Adipose tissue (tissue), 3 donors: ENCODE measurements at regions not wholly inside any gene's neighbourhood (a gene's known extent, or its start where the extent isn't known, plus 50 kb on each side); places are given as distances from the start of the nearest gene placed in this dataset.
"Not testable (repeated sequence)": the region's sequence is repeated elsewhere in the genome, so short reads cannot be mapped to it uniquely, and the experiment has no call there.

Source experiments
- H3K27ac ChIP-seq: one replicate; pipeline ENCODE4 v1.5.1; 2013; ENCODE audit warnings: low read depth, low read length
- WGBS, 3 donors: extraction: QIAGEN DNeasy Blood & Tissue Kit; methylation state at CpG; one replicate each; pipeline ENCODE4 v1.1.7; 2013; 5-methylcytosine and 5-hydroxymethylcytosine counted together
- donor health status: healthy with polysubstance abuse.
- donor health status: Bipolar disorder and iron deficiency.
- donor health status: healthy.

- H3K27ac ChIP-seq = no peak overlapping the region
- 61 to 83% (median 80%) methylated on average over 3 of the region's 3 CpGs for WGBS, 3 donors
Observed at GRCh38 chr21:17071093-17071492, 441.8 kb upstream of the CXADR start.

- 46 to 81% (median 70%) methylated on average over 4 of the region's 4 CpGs for WGBS, 3 donors
- H3K27ac ChIP-seq = no peak overlapping the region
Observed at GRCh38 chr21:17081193-17081592, 431.6 kb upstream of the CXADR start.

- no peak overlapping the region for H3K27ac ChIP-seq
- 67 to 87% (median 77%) methylated on average over 4 of the region's 4 CpGs for WGBS, 3 donors
Observed at GRCh38 chr21:17082843-17083483, 429.9 kb upstream of the CXADR start.

GRCh38 chr21:17085707-17086106 lies 427.1 kb upstream of the CXADR start:
- H3K27ac ChIP-seq = no peak overlapping the region
- WGBS, 3 donors = 24 to 32% (median 25%) methylated on average over 1 of the region's 1 CpG

GRCh38 chr21:17088500-17088899 lies 424.3 kb upstream of the CXADR start:
- no peak overlapping the region for H3K27ac ChIP-seq
- 80 to 86% (median 83%) methylated on average over 4 of the region's 4 CpGs for WGBS, 3 donors

GRCh38 chr21:17089091-17089491 lies 423.8 kb upstream of the CXADR start:
- WGBS, 3 donors = 31 to 44% (median 42%) methylated on average over 1 of the region's 1 CpG
- no peak overlapping the region for H3K27ac ChIP-seq

GRCh38 chr21:17101696-17102095 lies 411.1 kb upstream of the CXADR start:
- H3K27ac ChIP-seq = no peak overlapping the region

GRCh38 chr21:17105932-17106331 lies 406.9 kb upstream of the CXADR start:
- no peak overlapping the region for H3K27ac ChIP-seq

- WGBS, 3 donors = 63 to 81% (median 68%) methylated on average over 3 of the region's 3 CpGs
- no peak overlapping the region for H3K27ac ChIP-seq
Observed at GRCh38 chr21:17114045-17114444, 398.8 kb upstream of the CXADR start.

- no peak overlapping the region for H3K27ac ChIP-seq
- WGBS, 3 donors = 69 to 75% (median 74%) methylated on average over 6 of the region's 6 CpGs
Observed at GRCh38 chr21:17118638-17119384, 394.0 kb upstream of the CXADR start.

GRCh38 chr21:17119466-17120297 lies 393.2 kb upstream of the CXADR start:
- no peak overlapping the region for H3K27ac ChIP-seq
- 65 to 72% (median 67%) methylated on average over 9 of the region's 9 CpGs for WGBS, 3 donors

GRCh38 chr21:17127395-17127794 lies 385.4 kb upstream of the CXADR start:
- H3K27ac ChIP-seq = not testable (repeated sequence)
- 43 to 82% (median 54%) methylated on average over 1 to 2 of the region's 2 CpGs for WGBS, 3 donors

GRCh38 chr21:17128132-17128531 lies 384.7 kb upstream of the CXADR start:
- WGBS, 3 donors = 56 to 63% (median 63%) methylated on average over 5 of the region's 5 CpGs
- no peak overlapping the region for H3K27ac ChIP-seq

- WGBS, 3 donors = 30 to 38% (median 32%) methylated on average over 3 of the region's 3 CpGs
Observed at GRCh38 chr21:17139159-17139558, 373.7 kb upstream of the CXADR start.

GRCh38 chr21:17139696-17140095 lies 373.1 kb upstream of the CXADR start:
- no peak overlapping the region for H3K27ac ChIP-seq
- 40 to 66% (median 40%) methylated on average over 5 of the region's 5 CpGs for WGBS, 3 donors

More at GRCh38 chr21:17139159-17139558, 373.7 kb upstream of the CXADR start:
- not testable (repeated sequence) for H3K27ac ChIP-seq

GRCh38 chr21:17146426-17146825 lies 366.4 kb upstream of the CXADR start:
- no peak overlapping the region for H3K27ac ChIP-seq
- 73 to 86% (median 82%) methylated on average over 5 of the region's 5 CpGs for WGBS, 3 donors

- no peak overlapping the region for H3K27ac ChIP-seq
- 34 to 75% (median 69%) methylated on average over 2 of the region's 2 CpGs for WGBS, 3 donors
Observed at GRCh38 chr21:17159697-17160096, 353.1 kb upstream of the CXADR start.

GRCh38 chr21:17185674-17186073 lies 327.2 kb upstream of the CXADR start:
- no peak overlapping the region for H3K27ac ChIP-seq
- WGBS, 3 donors = 49 to 60% (median 51%) methylated on average over 3 of the region's 3 CpGs

GRCh38 chr21:17189963-17190362 lies 322.9 kb upstream of the CXADR start:
- no peak overlapping the region for H3K27ac ChIP-seq
- WGBS, 3 donors = 62 to 92% (median 78%) methylated on average over 2 of the region's 2 CpGs
